ENCODE measurements at regions not wholly inside any gene's neighbourhood (a gene's known extent, or its start where the extent isn't known, plus 50 kb on each side); places are given as distances from the start of the nearest gene placed in this dataset.

DNA sequence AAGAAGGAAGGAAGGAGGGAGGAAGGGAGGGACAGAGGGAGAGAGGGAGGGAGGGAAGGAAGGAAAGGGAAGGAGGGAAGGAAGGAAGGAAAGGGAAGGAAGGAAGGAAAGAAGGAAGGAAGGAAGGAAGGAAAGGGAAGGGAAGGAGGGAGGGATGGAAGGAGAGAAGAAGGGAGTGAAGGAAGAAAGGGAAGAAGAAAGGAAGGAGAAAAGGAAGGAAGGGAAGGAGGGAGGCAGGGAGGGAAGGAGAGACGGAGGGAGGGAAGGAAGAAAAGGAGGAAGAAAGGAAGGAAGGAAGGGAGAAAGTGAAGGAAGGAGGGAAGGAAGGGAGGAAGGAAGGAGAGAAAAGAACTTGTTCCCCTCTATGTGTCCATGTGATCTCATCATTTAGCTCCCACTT, 465.0 kb downstream of the KCTD8 start:
- Histone ChIP-seq H2AK5ac (ENCODE audit: low read length) (no peak overlapping the region), H2BK120ac (ENCODE audit: insufficient read depth, low read length, poor library complexity) (no peak overlapping the region), H3K79me2 (ENCODE audit: control insufficient read depth, insufficient read depth, low read length, poor library complexity) (no peaks in the 10 kb centered on the region), H2BK12ac (ENCODE audit: low read length) (no peak overlapping the region), H3K18ac (ENCODE audit: low read length) (no peak overlapping the region), H3K79me1 (ENCODE audit: low read length) (no peaks in the 10 kb centered on the region), H3K4me1 (ENCODE audit: control insufficient read depth in 1 of 2, insufficient read depth in 2 of 2, low read length in 2 of 2) (no peaks in the 10 kb centered on the region), H2AFZ (ENCODE audit: insufficient read depth, low read length, poor library complexity) (no peak overlapping the region), H4K8ac (ENCODE audit: low read depth, low read length) (no peak overlapping the region), H3K9ac (ENCODE audit: low read length) (no peak overlapping the region), H3K36me3 (ENCODE audit: control insufficient read depth in 1 of 2, insufficient read depth in 2 of 2, low read length in 2 of 2) (no peaks in the 10 kb centered on the region), H3K9me3 (ENCODE audit: insufficient read depth, low read depth, low read length) (no peaks in the 10 kb centered on the region), H4K12ac (ENCODE audit: low read depth, low read length) (no peak overlapping the region), H3K14ac (ENCODE audit: low read length) (no peak overlapping the region), H2BK5ac (ENCODE audit: low read depth, low read length, poor library complexity) (no peak overlapping the region), H3K4me2 (ENCODE audit: low read length) (no peak overlapping the region), H3K27ac (ENCODE audit: low read depth, low read length) (no peak overlapping the region), H3K4ac (ENCODE audit: low read depth, low read length) (no peak overlapping the region), H3K4me3 (ENCODE audit: low read depth, low read length) (no peak overlapping the region), H3K23ac (ENCODE audit: low read length) (no peak overlapping the region), H3K27me3 (ENCODE audit: insufficient read depth, low read length) (no peaks in the 10 kb centered on the region), H4K91ac (ENCODE audit: low read depth, low read length) (no peak overlapping the region)
- no peak for DNase-seq
- no CpG with 5 or more reads among the region's 1 CpG for WGBS (ENCODE audit: extremely low coverage, insufficient coverage, insufficient read length)

GRCh38 chr4:43987331-43987944, 461.2 kb downstream of the KCTD8 start:
- H2BK5ac ChIP-seq (ENCODE audit: low read depth, low read length, poor library complexity): no peak overlapping the region
- H3K79me1 ChIP-seq (ENCODE audit: low read length): no peaks in the 10 kb centered on the region
- no peak overlapping the region for H2AFZ ChIP-seq (ENCODE audit: insufficient read depth, low read length, poor library complexity)
- no peak overlapping the region for H3K27ac ChIP-seq (ENCODE audit: low read depth, low read length)
- no peak overlapping the region for H3K14ac ChIP-seq (ENCODE audit: low read length)
- H2BK12ac ChIP-seq (ENCODE audit: low read length): no peak overlapping the region
- H3K9me3 ChIP-seq (ENCODE audit: insufficient read depth, low read depth, low read length): no peaks in the 10 kb centered on the region
- no peak overlapping the region for H4K8ac ChIP-seq (ENCODE audit: low read depth, low read length)
- no peak overlapping the region for H2BK120ac ChIP-seq (ENCODE audit: insufficient read depth, low read length, poor library complexity)
- H3K36me3 ChIP-seq (ENCODE audit: control insufficient read depth in 1 of 2, insufficient read depth in 2 of 2, low read length in 2 of 2): no peaks in the 10 kb centered on the region
- H3K4me2 ChIP-seq (ENCODE audit: low read length): no peak overlapping the region
- H3K27me3 ChIP-seq (ENCODE audit: insufficient read depth, low read length): no peaks in the 10 kb centered on the region
- H3K23ac ChIP-seq (ENCODE audit: low read length): no peak overlapping the region
- no peak overlapping the region for H2AK5ac ChIP-seq (ENCODE audit: low read length)
- H3K4me3 ChIP-seq (ENCODE audit: low read depth, low read length): no peak overlapping the region
- H4K12ac ChIP-seq (ENCODE audit: low read depth, low read length): no peak overlapping the region
- peaks cover 0 to 4% of the 10 kb centered on the region in 2 experiments for H3K4me1 ChIP-seq (ENCODE audit: control insufficient read depth in 1 of 2, insufficient read depth in 2 of 2, low read length in 2 of 2)
- no peak overlapping the region for H3K4ac ChIP-seq (ENCODE audit: low read depth, low read length)
- H3K79me2 ChIP-seq (ENCODE audit: control insufficient read depth, insufficient read depth, low read length, poor library complexity): no peaks in the 10 kb centered on the region
- no peak overlapping the region for H4K91ac ChIP-seq (ENCODE audit: low read depth, low read length)
- no peak overlapping the region for H3K9ac ChIP-seq (ENCODE audit: low read length)
- DNase-seq: no peak
- H3K18ac ChIP-seq (ENCODE audit: low read length): no peak overlapping the region
- WGBS (ENCODE audit: extremely low coverage, insufficient coverage, insufficient read length): no CpG with 5 or more reads among the region's 9 CpGs

GRCh38 chr4:43990551-43990950, 458.1 kb downstream of the KCTD8 start:
- Histone ChIP-seq H3K27ac (ENCODE audit: low read depth, low read length) (no peak overlapping the region), H3K79me1 (ENCODE audit: low read length) (no peaks in the 10 kb centered on the region), H3K9me3 (ENCODE audit: insufficient read depth, low read depth, low read length) (no peaks in the 10 kb centered on the region), H3K4me3 (ENCODE audit: low read depth, low read length) (no peak overlapping the region), H4K8ac (ENCODE audit: low read depth, low read length) (no peak overlapping the region), H2AFZ (ENCODE audit: insufficient read depth, low read length, poor library complexity) (no peak overlapping the region), H2BK120ac (ENCODE audit: insufficient read depth, low read length, poor library complexity) (no peak overlapping the region), H3K4ac (ENCODE audit: low read depth, low read length) (no peak overlapping the region), H3K23ac (ENCODE audit: low read length) (no peak overlapping the region), H3K14ac (ENCODE audit: low read length) (no peak overlapping the region), H4K12ac (ENCODE audit: low read depth, low read length) (no peak overlapping the region), H3K4me2 (ENCODE audit: low read length) (no peak overlapping the region), H2BK12ac (ENCODE audit: low read length) (no peak overlapping the region), H2BK5ac (ENCODE audit: low read depth, low read length, poor library complexity) (no peak overlapping the region), H3K18ac (ENCODE audit: low read length) (no peak overlapping the region), H3K9ac (ENCODE audit: low read length) (no peak overlapping the region), H4K91ac (ENCODE audit: low read depth, low read length) (no peak overlapping the region), H3K36me3 (ENCODE audit: control insufficient read depth in 1 of 2, insufficient read depth in 2 of 2, low read length in 2 of 2) (no peaks in the 10 kb centered on the region), H3K79me2 (ENCODE audit: control insufficient read depth, insufficient read depth, low read length, poor library complexity) (no peaks in the 10 kb centered on the region), H3K4me1 (ENCODE audit: control insufficient read depth in 1 of 2, insufficient read depth in 2 of 2, low read length in 2 of 2) (peaks cover 0 to 4% of the 10 kb centered on the region in 2 experiments), H3K27me3 (ENCODE audit: insufficient read depth, low read length) (no peaks in the 10 kb centered on the region), H2AK5ac (ENCODE audit: low read length) (no peak overlapping the region)
- DNase-seq: no peak
- WGBS (ENCODE audit: extremely low coverage, insufficient coverage, insufficient read length): no CpG with 5 or more reads among the region's 7 CpGs

DNA sequence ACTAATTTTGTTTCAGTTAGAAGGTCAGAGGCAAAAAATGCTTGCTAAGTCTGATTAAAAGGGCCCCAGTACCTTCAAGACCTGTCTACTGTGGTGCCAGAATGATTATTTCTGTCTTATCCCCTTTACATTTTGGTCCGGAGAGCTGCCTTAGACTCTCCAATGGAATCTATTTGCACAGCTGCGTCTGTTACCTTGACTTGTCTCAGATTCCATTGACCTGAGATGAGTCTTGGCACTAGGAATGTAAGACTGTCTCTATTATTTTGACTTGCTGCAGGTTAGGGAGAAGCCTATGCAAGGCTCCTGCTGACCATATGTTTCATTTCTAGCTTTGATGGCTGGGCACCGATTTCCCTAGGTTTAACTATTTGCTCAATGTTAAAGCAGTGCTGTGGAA, 457.6 kb downstream of the KCTD8 start:
- no peak overlapping the region for H3K4me3 ChIP-seq (ENCODE audit: low read depth, low read length)

More for the DNA sequence above, 457.6 kb downstream of the KCTD8 start:
- Histone ChIP-seq H3K36me3 (ENCODE audit: control insufficient read depth in 1 of 2, insufficient read depth in 2 of 2, low read length in 2 of 2) (no peaks in the 10 kb centered on the region), H2BK120ac (ENCODE audit: insufficient read depth, low read length, poor library complexity) (no peak overlapping the region), H2AK5ac (ENCODE audit: low read length) (no peak overlapping the region), H3K9me3 (ENCODE audit: insufficient read depth, low read depth, low read length) (no peaks in the 10 kb centered on the region), H3K79me2 (ENCODE audit: control insufficient read depth, insufficient read depth, low read length, poor library complexity) (no peaks in the 10 kb centered on the region), H4K8ac (ENCODE audit: low read depth, low read length) (no peak overlapping the region), H4K12ac (ENCODE audit: low read depth, low read length) (no peak overlapping the region), H3K23ac (ENCODE audit: low read length) (no peak overlapping the region), H3K14ac (ENCODE audit: low read length) (no peak overlapping the region), H3K79me1 (ENCODE audit: low read length) (no peaks in the 10 kb centered on the region), H3K4me1 (ENCODE audit: control insufficient read depth in 1 of 2, insufficient read depth in 2 of 2, low read length in 2 of 2) (peaks cover 0 to 4% of the 10 kb centered on the region in 2 experiments), H3K9ac (ENCODE audit: low read length) (no peak overlapping the region), H3K4ac (ENCODE audit: low read depth, low read length) (no peak overlapping the region), H2BK5ac (ENCODE audit: low read depth, low read length, poor library complexity) (no peak overlapping the region), H3K18ac (ENCODE audit: low read length) (no peak overlapping the region), H3K27me3 (ENCODE audit: insufficient read depth, low read length) (no peaks in the 10 kb centered on the region), H2AFZ (ENCODE audit: insufficient read depth, low read length, poor library complexity) (no peak overlapping the region), H4K91ac (ENCODE audit: low read depth, low read length) (no peak overlapping the region), H3K27ac (ENCODE audit: low read depth, low read length) (no peak overlapping the region), H3K4me2 (ENCODE audit: low read length) (no peak overlapping the region), H2BK12ac (ENCODE audit: low read length) (no peak overlapping the region)
- no CpG with 5 or more reads among the region's 3 CpGs for WGBS (ENCODE audit: extremely low coverage, insufficient coverage, insufficient read length)
- DNase-seq: peak in 1 of 2 donors; percentile 28

Data from trophoblast cell (in vitro differentiated cells and primary cell).